ENCODE measurements at regions not wholly inside any gene's neighbourhood (a gene's known extent, or its start where the extent isn't known, plus 50 kb on each side); places are given as distances from the start of the nearest gene placed in this dataset.

- no peak for DNase-seq (ENCODE audit: low spot score)
Observed at GRCh38 chr2:200725596-200725995, 86.1 kb upstream of the BZW1 start.

DNA sequence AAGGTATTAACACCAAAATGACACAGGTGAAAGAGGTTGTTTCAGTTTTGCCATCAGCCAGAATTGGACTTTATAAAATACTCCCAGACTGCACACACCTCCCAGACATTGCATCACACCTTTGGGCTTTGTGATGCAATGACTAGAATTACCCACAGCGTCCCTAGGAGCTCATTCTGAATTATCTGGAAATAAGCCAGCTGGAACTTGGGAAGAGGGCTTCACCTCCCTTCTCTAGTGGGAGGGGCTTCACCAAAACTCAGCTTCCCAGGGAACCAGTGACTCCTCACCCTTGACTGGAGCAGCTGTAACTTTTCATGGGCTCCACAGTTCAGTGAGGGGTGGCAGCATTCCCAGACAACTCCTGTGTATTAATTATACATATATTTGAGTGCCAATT, 83.1 kb upstream of the BZW1 start:
- no peak for DNase-seq (ENCODE audit: low spot score)

DNA sequence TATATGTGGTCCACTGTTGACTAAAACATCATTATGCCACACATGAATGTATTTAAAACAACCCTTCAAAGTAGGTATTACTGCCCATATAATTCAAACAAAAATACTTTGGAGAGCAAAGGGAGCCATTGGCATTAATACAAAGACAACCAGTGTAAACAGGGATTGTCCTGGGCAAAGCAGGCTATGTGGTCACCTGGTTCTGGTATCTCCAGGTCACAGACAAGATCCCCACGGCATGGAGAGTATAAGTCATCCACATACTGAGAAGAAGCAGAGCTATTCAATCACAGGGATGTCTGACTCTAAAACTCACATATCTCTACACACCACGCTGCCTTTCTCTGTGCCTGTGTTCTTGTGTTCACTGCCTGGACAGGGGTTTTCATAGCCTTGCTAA, 81.4 kb upstream of the BZW1 start:
- DNase-seq (ENCODE audit: low spot score): no peak

DNA sequence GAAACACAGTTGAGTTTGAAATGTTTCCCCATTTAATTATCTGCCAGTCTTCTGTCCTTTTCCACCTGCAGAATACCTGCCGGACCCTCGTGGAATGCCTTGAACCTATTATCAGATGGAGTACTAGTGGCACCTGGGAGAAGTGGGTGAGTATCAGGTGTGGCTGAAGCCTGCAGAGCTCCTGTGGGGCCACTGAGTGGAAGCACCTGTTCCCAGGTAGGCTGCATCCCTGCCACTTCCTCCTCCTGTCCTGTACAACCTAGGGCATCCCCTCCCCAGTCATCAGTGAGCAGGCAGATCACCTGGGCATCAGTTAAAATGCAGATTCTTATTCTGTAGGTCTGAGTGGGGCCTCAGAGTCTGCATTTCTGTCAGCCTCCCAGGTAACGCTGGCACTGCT, 80.8 kb upstream of the BZW1 start:
- no peak for DNase-seq (ENCODE audit: low spot score)

DNA sequence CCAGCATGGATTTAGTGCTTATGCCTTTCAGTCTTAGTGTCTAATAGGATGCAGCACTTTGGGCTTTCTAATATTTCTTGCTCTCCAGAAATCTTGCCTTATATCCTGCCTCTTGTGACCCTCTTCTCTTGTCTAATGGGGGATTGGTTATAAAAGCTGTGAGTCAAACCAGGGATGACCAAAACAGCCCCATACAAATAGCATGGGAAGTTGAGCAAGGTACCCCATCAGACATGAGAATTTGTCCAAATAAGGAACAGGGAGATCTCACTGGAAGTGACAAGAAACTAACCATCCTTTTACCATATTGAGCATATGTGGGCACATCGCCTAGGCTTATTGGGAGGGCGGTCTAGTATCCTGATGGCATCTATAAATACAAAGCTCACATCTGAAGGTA, 78.8 kb upstream of the BZW1 start:
- DNase-seq (ENCODE audit: low spot score): no peak

GRCh38 chr2:200733713-200734198, 78.0 kb upstream of the BZW1 start:
- DNase-seq (ENCODE audit: low spot score): no peak

GRCh38 chr2:200735061-200735460, 76.6 kb upstream of the BZW1 start:
- DNase-seq (ENCODE audit: low spot score): no peak

GRCh38 chr2:200736646-200737274, 75.0 kb upstream of the BZW1 start:
- DNase-seq (ENCODE audit: low spot score): no peak

- no peak for DNase-seq (ENCODE audit: low spot score)
Observed at GRCh38 chr2:200737585-200737984, 74.1 kb upstream of the BZW1 start.

- DNase-seq (ENCODE audit: low spot score): no peak
Observed at GRCh38 chr2:200738590-200738989, 73.1 kb upstream of the BZW1 start.

- no peak for DNase-seq (ENCODE audit: low spot score)
Observed at GRCh38 chr2:200740907-200741306, 70.8 kb upstream of the BZW1 start.

DNA sequence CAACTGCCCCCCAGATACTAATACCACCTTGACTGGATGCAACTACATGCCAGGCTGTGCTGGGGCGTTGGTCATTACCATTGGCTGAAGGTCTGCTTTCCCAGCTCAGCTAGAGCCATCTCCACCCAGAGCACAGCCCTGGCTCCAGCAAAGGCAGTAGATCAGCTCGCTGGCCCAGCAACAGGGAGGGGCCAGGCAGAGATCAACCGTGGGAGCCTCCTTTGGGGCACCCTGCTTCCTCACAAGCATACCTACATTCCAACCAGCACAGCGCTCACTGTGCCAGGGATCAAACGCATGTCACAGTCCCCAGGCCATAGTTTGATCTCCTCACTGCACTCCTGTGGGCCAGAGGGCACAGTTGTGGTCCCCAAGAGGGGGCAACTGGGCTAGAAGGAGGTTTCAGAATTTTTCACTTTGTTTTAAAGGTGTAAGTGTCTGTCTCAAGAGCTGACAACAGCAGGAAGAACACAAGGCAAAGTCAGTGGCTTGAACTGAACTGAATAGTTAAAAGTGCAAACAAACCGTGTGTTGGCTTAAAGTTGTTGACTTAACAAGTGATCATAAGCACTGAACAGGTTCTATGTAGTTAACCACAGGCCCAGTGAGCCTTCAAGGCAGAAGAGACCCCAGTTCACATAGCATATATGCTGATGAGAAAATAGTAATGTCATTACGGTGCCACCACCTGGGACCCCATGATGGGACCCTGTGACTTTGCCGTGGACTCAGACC, 70.1 kb upstream of the BZW1 start:
- no peak for DNase-seq (ENCODE audit: low spot score)

DNA sequence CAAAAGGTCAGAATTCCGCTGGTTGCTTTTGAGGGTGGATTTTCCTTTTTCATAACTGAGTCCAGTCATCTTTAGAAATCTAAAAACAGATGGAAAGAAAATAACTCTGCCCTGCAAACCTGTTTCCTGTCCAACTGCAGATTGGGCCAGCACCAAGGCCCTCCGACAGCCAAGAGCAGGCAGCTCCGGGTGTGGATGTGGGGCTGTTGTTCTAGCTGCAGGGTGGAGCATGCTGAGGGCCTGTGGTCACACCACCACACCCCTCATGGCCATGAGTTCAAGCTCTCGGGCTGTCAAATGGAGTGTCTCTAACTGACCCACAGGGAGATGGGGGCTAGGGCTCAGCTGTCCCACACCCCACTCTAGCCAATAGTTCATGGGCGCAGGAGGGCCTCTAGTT, 69.3 kb upstream of the BZW1 start:
- DNase-seq (ENCODE audit: low spot score): no peak

- DNase-seq (ENCODE audit: low spot score): no peak
Observed at GRCh38 chr2:200743042-200743676, 68.6 kb upstream of the BZW1 start.

DNA sequence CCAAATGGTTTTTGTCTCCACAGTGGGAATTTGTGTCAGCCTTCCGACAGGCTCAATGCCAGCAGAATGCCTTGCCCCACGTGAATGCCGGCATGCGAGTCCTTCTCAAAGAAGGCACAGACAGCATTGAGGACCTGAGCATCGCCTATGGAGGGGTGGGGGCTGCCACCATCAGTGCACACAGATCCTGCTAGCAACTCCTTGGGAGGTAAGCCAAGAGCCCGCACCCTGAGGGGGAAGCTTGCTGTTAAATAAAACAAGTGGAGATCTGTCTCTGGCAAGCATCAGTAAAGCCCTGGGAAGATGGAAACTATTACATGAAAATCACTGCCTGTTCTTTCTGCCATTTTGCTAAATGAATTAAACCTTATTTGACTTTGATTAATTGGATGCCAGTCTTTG, 67.5 kb upstream of the BZW1 start:
- no peak for DNase-seq (ENCODE audit: low spot score)

DNA sequence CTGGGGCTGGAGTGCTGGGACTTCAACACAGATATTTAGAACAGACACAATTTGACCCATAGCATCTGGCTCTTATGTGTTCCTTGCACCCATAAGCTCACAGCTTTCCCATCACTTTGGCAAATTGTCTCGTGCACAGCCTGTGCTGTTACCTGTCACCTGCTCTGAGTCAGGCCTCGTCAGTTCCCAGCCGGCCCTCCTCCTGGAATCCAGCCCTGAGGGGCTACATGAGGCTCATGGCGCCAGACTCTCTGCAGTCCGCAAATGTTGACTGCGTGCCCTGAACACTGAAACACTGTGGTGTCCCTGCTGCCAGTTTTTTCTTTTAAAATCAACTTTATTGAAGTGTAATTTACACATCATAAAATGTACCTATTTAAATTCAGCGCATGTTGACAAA, 65.4 kb upstream of the BZW1 start:
- no peak for DNase-seq (ENCODE audit: low spot score)

DNA sequence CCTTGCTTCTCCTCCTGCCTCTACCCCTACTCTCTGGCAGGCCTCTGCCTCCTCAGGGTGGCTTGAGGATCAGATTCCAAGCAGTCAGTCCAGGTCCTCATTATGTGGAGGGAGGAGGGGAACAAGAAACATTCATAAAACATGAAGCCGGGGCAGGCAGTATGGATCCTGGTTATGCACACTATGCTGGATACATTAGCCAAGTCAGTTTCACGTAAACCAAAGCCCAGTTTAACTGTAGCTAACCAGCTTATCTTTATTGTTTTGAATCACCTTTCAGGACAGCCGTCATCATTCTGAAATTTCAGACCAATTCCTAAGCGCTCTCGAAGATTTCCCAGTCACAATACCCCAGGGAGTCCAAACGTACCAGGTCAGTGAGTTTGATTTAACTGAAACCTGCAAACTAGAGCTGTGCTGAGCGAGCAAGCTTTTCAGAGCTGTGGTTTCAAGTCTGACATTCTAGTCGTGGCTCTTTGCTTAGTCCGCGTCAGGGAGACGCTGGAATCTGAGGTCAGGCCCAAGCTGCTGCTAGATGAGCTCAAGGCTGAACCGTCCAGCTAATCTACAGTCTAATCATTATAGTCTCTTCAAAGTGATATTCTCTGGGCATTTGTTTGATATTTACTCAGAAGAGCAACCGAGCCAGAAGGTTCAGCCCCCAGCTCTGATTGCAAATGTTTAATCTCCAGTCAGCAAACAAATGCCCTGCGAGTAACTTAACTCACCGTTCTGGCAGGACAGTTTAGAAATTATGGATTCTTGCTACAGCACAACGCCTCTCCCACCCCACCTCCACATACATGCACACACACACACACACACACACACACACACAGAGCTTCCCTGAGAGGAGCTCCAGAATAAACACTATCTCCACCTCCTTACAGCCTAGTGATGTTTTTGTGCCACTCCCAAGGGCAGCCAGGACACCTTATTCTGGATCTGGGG, 63.8 kb upstream of the BZW1 start:
- no peak for DNase-seq (ENCODE audit: low spot score)

DNA sequence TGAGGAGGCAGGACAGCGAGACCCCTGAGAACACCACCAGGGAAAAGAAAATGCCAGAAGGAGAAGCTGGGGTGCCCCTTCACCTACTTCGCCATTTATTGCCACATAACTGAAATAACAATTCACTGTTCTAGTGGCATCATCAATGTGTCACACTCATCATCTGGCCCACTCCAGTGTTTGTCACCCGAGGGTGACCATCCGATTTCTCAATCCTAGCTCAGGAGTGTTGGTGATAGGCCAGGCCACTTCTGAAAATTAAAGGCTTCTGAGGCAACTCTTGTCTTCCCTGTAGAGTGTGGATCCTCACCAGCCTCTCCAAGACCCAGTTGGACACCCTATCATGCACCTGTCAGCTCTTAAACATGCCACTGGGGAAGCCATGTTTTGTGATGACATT, 62.9 kb upstream of the BZW1 start:
- DNase-seq (ENCODE audit: low spot score): no peak

DNA sequence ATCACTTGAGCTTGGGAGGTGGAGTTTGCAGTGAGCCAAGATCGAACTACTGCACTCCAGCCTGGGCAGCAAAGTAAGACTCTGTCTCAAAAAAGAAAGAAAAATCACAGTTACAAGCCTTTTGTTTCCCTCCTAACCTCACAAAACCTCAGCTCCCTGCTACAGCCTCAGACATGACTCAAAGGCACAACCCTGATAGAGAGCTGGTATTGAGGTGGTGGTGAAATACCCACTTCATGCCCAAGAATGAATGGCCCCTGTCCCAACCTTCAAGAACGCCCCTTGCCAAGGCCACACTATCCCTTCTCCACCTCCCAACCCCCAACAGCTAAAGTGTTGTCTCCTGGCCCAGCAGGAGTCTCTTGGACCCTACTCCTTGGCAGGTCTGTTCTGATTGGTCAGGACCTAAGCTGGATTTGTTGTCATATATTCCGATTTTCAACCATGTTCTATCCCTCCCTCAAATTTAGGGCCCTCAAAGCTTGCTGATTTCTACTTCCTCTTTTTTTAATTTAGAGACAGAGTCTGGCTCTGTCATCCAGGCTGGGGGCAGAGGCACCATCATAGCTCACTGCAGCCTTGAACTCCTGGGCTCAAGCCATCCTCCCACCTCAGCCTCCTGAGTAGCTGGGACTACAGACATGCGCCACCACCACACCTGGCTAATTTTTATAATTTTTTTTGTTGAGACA, 61.9 kb upstream of the BZW1 start:
- no peak for DNase-seq (ENCODE audit: low spot score)

DNA sequence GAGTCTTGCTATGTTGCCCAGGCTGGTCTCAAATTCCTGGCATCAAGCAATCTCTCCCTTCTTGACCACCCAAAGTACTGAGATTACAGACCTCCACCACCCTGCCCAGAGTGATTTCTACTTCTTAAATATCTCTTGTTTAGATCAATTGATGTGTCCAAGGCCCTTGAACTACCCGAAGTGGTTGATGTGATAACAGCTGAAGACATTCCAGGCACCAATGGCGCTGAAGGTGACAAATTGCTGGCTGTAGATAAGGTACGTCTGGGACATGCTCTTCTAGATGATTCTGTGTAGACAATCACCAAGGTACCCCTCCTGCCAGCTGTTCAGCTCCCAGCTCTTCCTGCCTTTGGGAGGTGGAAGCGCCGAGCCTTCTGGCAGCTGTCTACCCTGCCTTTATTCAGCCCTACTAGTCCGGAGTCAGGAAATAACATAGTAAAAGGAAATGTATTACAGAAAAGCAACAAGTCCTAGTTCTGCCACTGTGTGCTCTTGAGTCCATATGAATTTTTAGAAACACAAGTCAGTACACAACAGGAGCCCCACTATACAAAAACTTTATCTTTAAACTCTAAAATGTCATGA, 61.3 kb upstream of the BZW1 start:
- no peak for DNase-seq (ENCODE audit: low spot score)

DNA sequence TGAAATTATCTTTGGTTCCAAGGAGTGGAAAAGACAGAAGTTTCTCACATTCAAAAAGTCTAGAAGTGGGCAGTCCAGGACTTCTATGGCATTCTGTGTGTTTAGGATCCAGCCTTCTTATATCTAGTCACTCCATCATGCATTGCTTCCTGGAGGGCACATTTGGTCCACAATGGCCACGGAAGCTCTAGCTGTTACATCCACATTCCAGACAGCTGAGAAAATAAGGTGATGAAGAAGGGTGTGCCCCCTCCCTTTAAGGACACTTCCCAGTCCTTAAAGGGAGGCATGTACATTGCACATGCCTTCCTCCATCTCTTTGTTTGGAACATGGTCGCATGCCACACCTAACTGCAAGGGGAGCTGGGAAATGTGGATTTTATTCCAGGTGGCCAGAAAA, 59.9 kb upstream of the BZW1 start:
- no peak for DNase-seq (ENCODE audit: low spot score)

Data from LoVo (cell line).